ENCODE measurements at regions not wholly inside any gene's neighbourhood (a gene's known extent, or its start where the extent isn't known, plus 50 kb on each side); places are given as distances from the start of the nearest gene placed in this dataset.

DNA sequence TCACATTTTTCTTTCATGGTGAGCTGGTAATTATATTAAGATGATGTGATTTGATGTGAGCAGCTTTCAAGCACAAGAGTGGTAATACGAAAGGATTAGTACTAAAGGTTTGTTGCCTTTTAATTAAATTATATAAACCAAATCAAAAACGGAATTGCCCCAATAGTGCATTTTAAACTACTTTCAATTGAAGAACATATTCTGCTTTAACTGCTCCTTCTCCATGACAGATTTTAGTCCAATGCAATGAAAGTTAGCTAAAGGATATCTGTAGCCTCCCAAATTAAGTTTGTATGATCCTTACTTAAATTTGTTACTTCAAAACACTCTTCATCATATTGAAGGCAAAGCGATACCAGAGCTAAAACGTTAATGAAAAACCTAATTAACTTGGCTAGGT is 447.1 kb upstream of the AMOT start:
- ChIA-PET POLR2A (no interaction called here), CTCF (no interaction called here)
- Mint-ChIP-seq H3K4me3 (no peak overlapping the region), H3K27me3 (no peaks in the 10 kb centered on the region), H3K36me3 (no peaks in the 10 kb centered on the region), H3K9me3 (peaks cover 0 to 2% (median 0%) of the 10 kb centered on the region in 5 donors), H3K27ac (no peak overlapping the region), H3K4me1 (no peaks in the 10 kb centered on the region)
- H3K27ac ChIP-seq (ENCODE audit: low read depth, low read length) = no peak overlapping the region
- no peaks in the 10 kb centered on the region for H3K36me3 ChIP-seq (ENCODE audit: insufficient read depth, low read length)
- no peak overlapping the region for H3K4me3 ChIP-seq (ENCODE audit: low read length)
- DNase-seq = no peak
- no peaks in the 10 kb centered on the region for H3K9me3 ChIP-seq (ENCODE audit: low read length)
- no peaks in the 10 kb centered on the region for H3K4me1 ChIP-seq (ENCODE audit: insufficient read depth, low read length)
- H3K27me3 ChIP-seq (ENCODE audit: insufficient read depth, low read length, poor library complexity, severe bottlenecking) = no peaks in the 10 kb centered on the region

GRCh38 chrX:113275804-113276203 is 435.2 kb upstream of the AMOT start:
- Mint-ChIP-seq H3K27me3 (peaks cover 0 to 3% of the 10 kb centered on the region in 2 donors), H3K36me3 (no peaks in the 10 kb centered on the region), H3K4me1 (no peaks in the 10 kb centered on the region), H3K9me3 (peaks cover 0 to 3% (median 0%) of the 10 kb centered on the region in 5 donors), H3K4me3 (no peak overlapping the region), H3K27ac (no peak overlapping the region)
- no peak for DNase-seq
- H3K9me3 ChIP-seq (ENCODE audit: low read length) = no peaks in the 10 kb centered on the region
- ChIA-PET CTCF (no interaction called here), POLR2A (no interaction called here)
- no peak overlapping the region for H3K27ac ChIP-seq (ENCODE audit: low read depth, low read length)
- H3K4me1 ChIP-seq (ENCODE audit: insufficient read depth, low read length) = no peaks in the 10 kb centered on the region
- H3K4me3 ChIP-seq (ENCODE audit: low read length) = no peak overlapping the region
- no peaks in the 10 kb centered on the region for H3K36me3 ChIP-seq (ENCODE audit: insufficient read depth, low read length)
- no peaks in the 10 kb centered on the region for H3K27me3 ChIP-seq (ENCODE audit: insufficient read depth, low read length, poor library complexity, severe bottlenecking)

- Histone ChIP-seq H3K27me3 (ENCODE audit: insufficient read depth, low read length, poor library complexity, severe bottlenecking) (no peaks in the 10 kb centered on the region), H3K9me3 (ENCODE audit: low read length) (no peaks in the 10 kb centered on the region), H3K4me3 (ENCODE audit: low read length) (no peak overlapping the region), H3K36me3 (ENCODE audit: insufficient read depth, low read length) (no peaks in the 10 kb centered on the region), H3K4me1 (ENCODE audit: insufficient read depth, low read length) (no peaks in the 10 kb centered on the region), H3K27ac (ENCODE audit: low read depth, low read length) (no peak overlapping the region)
- Mint-ChIP-seq H3K9me3 (peaks cover 0 to 3% (median 0%) of the 10 kb centered on the region in 5 donors), H3K36me3 (no peaks in the 10 kb centered on the region), H3K4me1 (no peaks in the 10 kb centered on the region), H3K4me3 (no peak overlapping the region), H3K27ac (no peak overlapping the region), H3K27me3 (peaks cover 0 to 3% of the 10 kb centered on the region in 2 donors)
- no peak for DNase-seq
- ChIA-PET CTCF (no interaction called here), POLR2A (no interaction called here)
These were observed 434.2 kb upstream of the AMOT start for GRCh38 chrX:113274791-113275190.

GRCh38 chrX:113274345-113274744 is 433.7 kb upstream of the AMOT start:
- no peak for DNase-seq
- Mint-ChIP-seq H3K4me3 (no peak overlapping the region), H3K36me3 (no peaks in the 10 kb centered on the region), H3K9me3 (peaks cover 0 to 3% (median 0%) of the 10 kb centered on the region in 5 donors), H3K4me1 (no peaks in the 10 kb centered on the region), H3K27me3 (peaks cover 0 to 3% of the 10 kb centered on the region in 2 donors), H3K27ac (no peak overlapping the region)
- CTCF ChIA-PET = no interaction called here
- Histone ChIP-seq H3K27me3 (ENCODE audit: insufficient read depth, low read length, poor library complexity, severe bottlenecking) (no peaks in the 10 kb centered on the region), H3K9me3 (ENCODE audit: low read length) (no peaks in the 10 kb centered on the region), H3K4me1 (ENCODE audit: insufficient read depth, low read length) (no peaks in the 10 kb centered on the region), H3K27ac (ENCODE audit: low read depth, low read length) (no peak overlapping the region), H3K4me3 (ENCODE audit: low read length) (no peak overlapping the region), H3K36me3 (ENCODE audit: insufficient read depth, low read length) (no peaks in the 10 kb centered on the region)
- POLR2A ChIA-PET = no interaction called here

- Histone ChIP-seq H3K36me3 (ENCODE audit: insufficient read depth, low read length) (no peaks in the 10 kb centered on the region), H3K27ac (ENCODE audit: low read depth, low read length) (no peak overlapping the region), H3K4me3 (ENCODE audit: low read length) (no peak overlapping the region), H3K9me3 (ENCODE audit: low read length) (no peaks in the 10 kb centered on the region), H3K4me1 (ENCODE audit: insufficient read depth, low read length) (no peaks in the 10 kb centered on the region), H3K27me3 (ENCODE audit: insufficient read depth, low read length, poor library complexity, severe bottlenecking) (no peaks in the 10 kb centered on the region)
- no peaks in the 10 kb centered on the region for H3K9me3 Mint-ChIP-seq
- H3K27ac Mint-ChIP-seq = no peak overlapping the region
- H3K36me3 Mint-ChIP-seq = no peaks in the 10 kb centered on the region
- CTCF ChIA-PET = no interaction called here
- POLR2A ChIA-PET = no interaction called here
- no peak for DNase-seq
- H3K4me3 Mint-ChIP-seq = no peak overlapping the region
- H3K27me3 Mint-ChIP-seq = peaks cover 0 to 5% of the 10 kb centered on the region in 2 donors
- no peaks in the 10 kb centered on the region for H3K4me1 Mint-ChIP-seq
These were observed 428.6 kb upstream of the AMOT start for GRCh38 chrX:113269203-113269602.

DNA sequence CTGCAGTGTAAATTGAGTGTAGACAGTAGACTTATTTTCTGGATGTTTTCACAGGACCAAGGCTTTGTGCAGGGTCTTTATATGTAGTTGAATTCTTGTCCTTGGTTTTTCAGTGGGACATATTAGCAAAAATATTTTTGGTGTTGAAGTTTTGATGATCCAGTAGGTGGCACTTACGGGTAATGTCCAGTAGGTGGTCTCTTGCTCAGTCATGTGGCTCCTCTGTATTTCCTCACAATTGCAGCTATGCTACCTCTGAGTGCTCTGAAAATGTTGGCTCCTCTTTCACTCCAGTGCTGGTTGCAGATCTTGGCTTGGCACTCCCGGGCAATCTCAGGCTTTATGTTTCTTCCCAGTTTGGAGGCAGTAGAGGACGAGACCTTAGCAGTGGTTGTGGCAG is 419.8 kb upstream of the AMOT start:
- Mint-ChIP-seq H3K9me3 (peaks cover 0 to 7% (median 3%) of the 10 kb centered on the region in 5 donors), H3K27me3 (peaks cover 0 to 2% of the 10 kb centered on the region in 2 donors), H3K36me3 (no peaks in the 10 kb centered on the region), H3K27ac (no peak overlapping the region), H3K4me1 (no peaks in the 10 kb centered on the region), H3K4me3 (no peak overlapping the region)
- Histone ChIP-seq H3K27ac (ENCODE audit: low read depth, low read length) (no peak overlapping the region), H3K4me1 (ENCODE audit: insufficient read depth, low read length) (no peaks in the 10 kb centered on the region), H3K9me3 (ENCODE audit: low read length) (no peaks in the 10 kb centered on the region), H3K27me3 (ENCODE audit: insufficient read depth, low read length, poor library complexity, severe bottlenecking) (no peaks in the 10 kb centered on the region), H3K4me3 (ENCODE audit: low read length) (no peak overlapping the region), H3K36me3 (ENCODE audit: insufficient read depth, low read length) (no peaks in the 10 kb centered on the region)
- ChIA-PET POLR2A (no interaction called here), CTCF (no interaction called here)
- no peak for DNase-seq

DNA sequence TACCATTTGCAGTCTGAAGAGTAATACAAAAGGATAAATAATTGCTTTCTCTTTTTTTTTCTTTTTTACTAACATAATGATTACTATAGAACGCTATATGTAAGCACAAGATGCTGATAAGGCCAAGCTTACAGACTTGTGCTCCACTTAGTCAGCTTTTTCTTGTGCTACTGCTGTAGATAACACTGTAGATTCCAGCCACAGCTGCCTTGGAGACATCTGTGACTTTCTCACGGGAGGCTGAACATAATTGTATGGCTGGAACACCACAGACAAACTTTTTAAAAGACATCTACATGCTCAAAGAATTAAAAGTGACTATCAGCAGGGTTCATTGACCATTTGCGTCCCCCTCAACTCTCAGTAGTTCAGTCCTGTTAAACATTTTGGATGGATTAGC is 381.7 kb upstream of the AMOT start:
- no peak overlapping the region for H3K4me3 Mint-ChIP-seq
- no peaks in the 10 kb centered on the region for H3K36me3 ChIP-seq (ENCODE audit: insufficient read depth, low read length)
- peaks cover 0 to 3% (median 2%) of the 10 kb centered on the region in 5 donors for H3K9me3 Mint-ChIP-seq
- no peaks in the 10 kb centered on the region for H3K4me1 Mint-ChIP-seq
- H3K9me3 ChIP-seq (ENCODE audit: low read length) = no peaks in the 10 kb centered on the region
- peaks cover 0 to 7% of the 10 kb centered on the region in 2 donors for H3K27me3 Mint-ChIP-seq
- ChIA-PET CTCF (no interaction called here), POLR2A (no interaction called here)
- H3K27ac Mint-ChIP-seq = no peak overlapping the region
- DNase-seq = no peak
- H3K4me3 ChIP-seq (ENCODE audit: low read length) = no peak overlapping the region
- no peaks in the 10 kb centered on the region for H3K36me3 Mint-ChIP-seq
- H3K27ac ChIP-seq (ENCODE audit: low read depth, low read length) = no peak overlapping the region
- H3K4me1 ChIP-seq (ENCODE audit: insufficient read depth, low read length) = no peaks in the 10 kb centered on the region
- H3K27me3 ChIP-seq (ENCODE audit: insufficient read depth, low read length, poor library complexity, severe bottlenecking) = no peaks in the 10 kb centered on the region

- Mint-ChIP-seq H3K27me3 (peaks cover 0 to 8% of the 10 kb centered on the region in 2 donors), H3K36me3 (no peaks in the 10 kb centered on the region), H3K27ac (no peak overlapping the region), H3K4me3 (no peak overlapping the region), H3K9me3 (peaks cover 0 to 11% (median 6%) of the 10 kb centered on the region in 5 donors), H3K4me1 (no peaks in the 10 kb centered on the region)
- no peaks in the 10 kb centered on the region for H3K36me3 ChIP-seq (ENCODE audit: insufficient read depth, low read length)
- POLR2A ChIA-PET = no interaction called here
- H3K27ac ChIP-seq (ENCODE audit: low read depth, low read length) = no peak overlapping the region
- CTCF ChIA-PET = no interaction called here
- H3K4me3 ChIP-seq (ENCODE audit: low read length) = no peak overlapping the region
- no peaks in the 10 kb centered on the region for H3K9me3 ChIP-seq (ENCODE audit: low read length)
- H3K27me3 ChIP-seq (ENCODE audit: insufficient read depth, low read length, poor library complexity, severe bottlenecking) = no peaks in the 10 kb centered on the region
- no peaks in the 10 kb centered on the region for H3K4me1 ChIP-seq (ENCODE audit: insufficient read depth, low read length)
- no peak for DNase-seq
These were observed 371.4 kb upstream of the AMOT start for GRCh38 chrX:113212052-113212451.

DNA sequence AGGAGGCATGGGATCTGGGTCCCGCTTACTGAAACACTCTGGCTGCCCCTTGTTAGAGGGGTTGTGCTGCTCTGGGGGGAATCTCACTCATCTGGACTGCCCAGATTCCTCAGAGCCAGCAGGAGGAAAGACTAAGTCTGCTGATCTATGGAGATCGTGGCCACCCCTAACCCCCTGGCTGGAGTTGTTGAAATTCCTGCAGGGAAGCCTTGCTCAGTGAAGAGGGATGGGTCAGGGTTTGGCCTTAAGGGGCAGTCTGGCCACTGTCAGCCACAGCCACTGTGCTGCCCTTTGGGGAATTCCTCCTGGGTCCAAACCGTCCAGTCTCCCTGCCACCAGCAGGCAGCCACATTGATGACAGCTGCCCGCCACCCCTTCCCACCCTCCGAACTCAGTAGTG is 362.0 kb upstream of the AMOT start:
- H3K9me3 ChIP-seq (ENCODE audit: low read length) = no peaks in the 10 kb centered on the region
- Mint-ChIP-seq H3K9me3 (peaks cover 0 to 16% (median 13%) of the 10 kb centered on the region in 5 donors), H3K27ac (no peak overlapping the region), H3K27me3 (peaks cover 0 to 3% of the 10 kb centered on the region in 2 donors), H3K36me3 (no peaks in the 10 kb centered on the region), H3K4me3 (no peak overlapping the region), H3K4me1 (no peaks in the 10 kb centered on the region)
- ChIA-PET POLR2A (no interaction called here), CTCF (no interaction called here)
- no peak overlapping the region for H3K4me3 ChIP-seq (ENCODE audit: low read length)
- H3K27me3 ChIP-seq (ENCODE audit: insufficient read depth, low read length, poor library complexity, severe bottlenecking) = no peaks in the 10 kb centered on the region
- H3K4me1 ChIP-seq (ENCODE audit: insufficient read depth, low read length) = no peaks in the 10 kb centered on the region
- H3K36me3 ChIP-seq (ENCODE audit: insufficient read depth, low read length) = no peaks in the 10 kb centered on the region
- H3K27ac ChIP-seq (ENCODE audit: low read depth, low read length) = no peak overlapping the region
- DNase-seq = no peak
